Mesodermal cell (in vitro differentiated cells): ENCODE measurements at regions not wholly inside any gene's neighbourhood (a gene's known extent, or its start where the extent isn't known, plus 50 kb on each side); places are given as distances from the start of the nearest gene placed in this dataset.
A peak's percentile ranks its signal among the peaks of the same experiment; 100 is the strongest.

Source experiments
- H3K27ac ChIP-seq: 2 replicates; pipeline ENCODE4 v1.7.0; 2013; ENCODE audit warnings: mild to moderate bottlenecking, low read depth, low read length, moderate library complexity; ENCODE audit not compliant: severe bottlenecking
- H3K36me3 ChIP-seq: 2 replicates; pipeline ENCODE4 v1.7.1; 2013; ENCODE audit warnings: mild to moderate bottlenecking, low read length, moderate library complexity; ENCODE audit not compliant: control insufficient read depth, insufficient read depth
- H3K4me1 ChIP-seq: one replicate; pipeline ENCODE4 v1.7.1; 2013; ENCODE audit warnings: mild to moderate bottlenecking, low read length; ENCODE audit not compliant: insufficient read depth, control insufficient read depth, poor library complexity, severe bottlenecking
- H3K4me3 ChIP-seq: 2 replicates; pipeline ENCODE4 v1.7.0; 2013; ENCODE audit warnings: low read length, control low read depth, mild to moderate bottlenecking; ENCODE audit not compliant: insufficient read depth, poor library complexity, severe bottlenecking; ENCODE audit errors: extremely low read depth
- H3K9me3 ChIP-seq: 2 replicates; pipeline ENCODE4 v1.7.1; 2013; ENCODE audit warnings: mild to moderate bottlenecking, low read length, moderate library complexity; ENCODE audit not compliant: control insufficient read depth
- WGBS, 2 experiments: methylation state at CpG; one replicate each; pipeline ENCODE4 v1.1.5; 2013; ENCODE audit warnings: missing lambda C conversion rate in 2 of 2; ENCODE audit not compliant: insufficient coverage in 2 of 2; 5-methylcytosine and 5-hydroxymethylcytosine counted together

GRCh38 chrX:125198546-125198945, 121.1 kb upstream of the TEX13C start:
- H3K27ac ChIP-seq: no peak overlapping the region
- no peak overlapping the region for H3K4me3 ChIP-seq
- WGBS, 2 experiments: no CpG with 5 or more reads among the region's 1 CpG
- H3K36me3 ChIP-seq: no peaks in the 10 kb centered on the region
- H3K9me3 ChIP-seq: no peaks in the 10 kb centered on the region
- no peaks in the 10 kb centered on the region for H3K4me1 ChIP-seq

- Histone ChIP-seq H3K9me3 (no peaks in the 10 kb centered on the region), H3K36me3 (no peaks in the 10 kb centered on the region), H3K4me3 (peak overlapping the region; percentile 40), H3K4me1 (no peaks in the 10 kb centered on the region), H3K27ac (no peak overlapping the region)
- 1 to 8% methylated on average over 6 to 13 of the region's 33 CpGs for WGBS, 2 experiments
These were observed 117.0 kb upstream of the TEX13C start for GRCh38 chrX:125202591-125203248.

GRCh38 chrX:125203365-125203736, 116.3 kb upstream of the TEX13C start:
- H3K36me3 ChIP-seq: no peaks in the 10 kb centered on the region
- peak overlapping the region; percentile 40 for H3K4me3 ChIP-seq
- H3K9me3 ChIP-seq: no peaks in the 10 kb centered on the region
- H3K27ac ChIP-seq: no peak overlapping the region
- 0 to 4% methylated on average over 10 to 11 of the region's 25 CpGs for WGBS, 2 experiments
- H3K4me1 ChIP-seq: no peaks in the 10 kb centered on the region

DNA sequence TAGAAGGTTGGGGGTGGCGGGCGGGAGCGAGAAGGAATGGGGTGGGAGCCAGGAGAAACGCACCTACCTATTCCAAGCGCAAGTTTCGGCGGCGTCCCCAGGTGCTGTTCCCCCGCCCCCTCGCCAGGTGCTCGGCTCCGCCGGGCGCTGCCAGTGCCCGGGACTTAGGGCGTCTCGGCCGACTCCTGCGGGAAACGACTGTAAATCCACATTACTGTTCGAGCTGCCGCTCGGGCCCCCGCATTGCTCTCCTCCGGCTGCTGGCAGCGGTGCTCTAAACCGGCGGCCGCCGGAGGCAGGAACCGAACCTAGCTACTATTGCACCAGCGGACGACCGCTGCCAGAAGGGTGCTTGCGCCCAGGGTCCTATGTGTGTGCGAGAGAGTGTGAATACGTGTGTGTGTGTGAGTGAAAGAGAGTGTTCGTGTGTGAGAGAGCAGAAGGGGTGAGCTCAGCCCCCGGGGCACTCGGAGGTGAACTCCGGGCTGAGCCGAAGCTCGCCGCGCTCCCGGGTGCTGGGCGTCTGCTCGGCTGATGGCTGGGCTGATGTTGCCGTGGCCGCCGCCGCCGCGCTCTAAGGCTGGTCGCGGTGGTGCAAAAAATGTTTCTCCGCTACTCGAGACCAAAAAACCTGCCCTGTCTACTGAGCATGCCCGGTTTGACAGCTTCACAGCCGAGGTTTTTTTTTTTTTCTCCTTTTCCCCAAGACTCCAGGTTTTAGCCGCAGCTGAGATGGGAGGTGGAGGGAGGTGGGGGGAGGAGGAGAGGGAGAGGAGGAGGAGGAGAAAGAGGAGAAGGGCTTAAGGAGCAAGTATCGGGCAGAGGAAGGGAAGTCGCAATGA, 115.7 kb upstream of the TEX13C start:
- Histone ChIP-seq H3K9me3 (no peaks in the 10 kb centered on the region), H3K27ac (no peak overlapping the region), H3K36me3 (no peaks in the 10 kb centered on the region), H3K4me3 (peak overlapping the region; percentile 40), H3K4me1 (no peaks in the 10 kb centered on the region)
- 0% methylated on average over 14 of the region's 63 CpGs for WGBS, 2 experiments

- H3K36me3 ChIP-seq: no peaks in the 10 kb centered on the region
- no peaks in the 10 kb centered on the region for H3K4me1 ChIP-seq
- H3K9me3 ChIP-seq: no peaks in the 10 kb centered on the region
- H3K4me3 ChIP-seq: peak overlapping the region; percentile 40
- 0% methylated on average over 6 of the region's 22 CpGs; no CpG with 5 or more reads in 1 of the 2 experiments for WGBS, 2 experiments
- H3K27ac ChIP-seq: no peak overlapping the region
These were observed 115.0 kb upstream of the TEX13C start for GRCh38 chrX:125204681-125205132.

- WGBS, 2 experiments: 0% methylated on average over 9 to 15 of the region's 48 CpGs
- H3K4me3 ChIP-seq: peak overlapping the region; percentile 40
- peak overlapping the region; percentile 66 for H3K27ac ChIP-seq
- no peaks in the 10 kb centered on the region for H3K36me3 ChIP-seq
- no peaks in the 10 kb centered on the region for H3K4me1 ChIP-seq
- no peaks in the 10 kb centered on the region for H3K9me3 ChIP-seq
These were observed 114.3 kb upstream of the TEX13C start for GRCh38 chrX:125205133-125205917.

DNA sequence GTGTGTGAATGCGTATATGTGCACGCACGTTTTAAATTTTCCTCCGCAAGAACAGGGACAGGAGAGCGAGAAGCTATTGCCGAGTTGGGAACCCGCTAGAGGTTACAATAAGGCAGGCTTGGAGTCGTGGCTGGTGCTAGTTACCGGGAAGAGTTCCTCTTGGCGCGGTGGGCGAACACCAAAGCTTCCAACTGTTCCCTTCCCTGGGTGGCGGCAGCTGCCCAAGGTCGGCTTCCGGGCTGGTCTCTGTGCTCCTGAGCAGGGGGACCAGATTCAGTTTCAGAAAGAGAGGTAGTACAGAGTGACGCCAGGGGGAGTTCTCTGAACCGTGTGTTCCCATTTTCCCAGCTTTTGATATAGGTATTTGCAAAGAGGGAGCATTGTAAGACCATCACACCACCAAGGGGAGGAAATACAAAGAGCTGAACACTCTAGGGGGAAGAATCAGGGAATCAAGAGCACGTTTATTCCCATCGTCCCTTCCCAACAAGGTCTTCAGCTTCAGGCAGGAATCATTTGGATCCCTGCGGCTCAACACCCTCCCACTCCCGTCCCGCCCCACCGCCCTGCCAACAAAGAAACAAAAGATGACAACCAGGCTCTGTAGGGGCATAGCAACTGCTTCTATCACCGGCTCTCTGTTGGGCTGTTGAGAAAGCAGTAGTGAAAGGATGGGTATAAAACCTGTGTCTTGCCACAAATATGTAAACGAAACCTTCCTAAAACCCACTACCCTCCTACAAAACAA, 113.6 kb upstream of the TEX13C start:
- H3K27ac ChIP-seq: peak overlapping the region; percentile 66
- 0 to 5% methylated on average over 4 to 8 of the region's 25 CpGs for WGBS, 2 experiments
- no peaks in the 10 kb centered on the region for H3K9me3 ChIP-seq
- H3K4me1 ChIP-seq: no peaks in the 10 kb centered on the region
- H3K4me3 ChIP-seq: peak overlapping the region; percentile 40
- H3K36me3 ChIP-seq: no peaks in the 10 kb centered on the region

GRCh38 chrX:125210146-125210545, 109.5 kb upstream of the TEX13C start:
- H3K4me1 ChIP-seq: no peaks in the 10 kb centered on the region
- WGBS, 2 experiments: no CpG with 5 or more reads among the region's 1 CpG
- H3K36me3 ChIP-seq: no peaks in the 10 kb centered on the region
- H3K27ac ChIP-seq: no peak overlapping the region
- no peak overlapping the region for H3K4me3 ChIP-seq
- H3K9me3 ChIP-seq: no peaks in the 10 kb centered on the region

- no peaks in the 10 kb centered on the region for H3K9me3 ChIP-seq
- H3K4me1 ChIP-seq: no peaks in the 10 kb centered on the region
- no peak overlapping the region for H3K27ac ChIP-seq
- H3K36me3 ChIP-seq: no peaks in the 10 kb centered on the region
- 100% methylated on average over 1 of the region's 4 CpGs; no CpG with 5 or more reads in 1 of the 2 experiments for WGBS, 2 experiments
- no peak overlapping the region for H3K4me3 ChIP-seq
These were observed 99.8 kb upstream of the TEX13C start for GRCh38 chrX:125219852-125220251.

GRCh38 chrX:125236955-125237354, 82.7 kb upstream of the TEX13C start:
- H3K27ac ChIP-seq: no peak overlapping the region
- no peak overlapping the region for H3K4me3 ChIP-seq
- WGBS, 2 experiments: no CpG with 5 or more reads among the region's 1 CpG
- no peaks in the 10 kb centered on the region for H3K36me3 ChIP-seq
- H3K4me1 ChIP-seq: no peaks in the 10 kb centered on the region
- no peaks in the 10 kb centered on the region for H3K9me3 ChIP-seq
